ENCODE measurements at regions not wholly inside any gene's neighbourhood (a gene's known extent, or its start where the extent isn't known, plus 50 kb on each side); places are given as distances from the start of the nearest gene placed in this dataset.
"Not testable (repeated sequence)": the region's sequence is repeated elsewhere in the genome, so short reads cannot be mapped to it uniquely, and the experiment has no call there.

- not testable (repeated sequence) for H3K36me3 ChIP-seq (ENCODE audit: control insufficient read depth, low read length); H3K9me3 ChIP-seq (ENCODE audit: control insufficient read depth, insufficient read depth, low read length); H3K4me2 ChIP-seq (ENCODE audit: low read length); H3K4me1 ChIP-seq (ENCODE audit: control insufficient read depth, low read length); H4K20me1 ChIP-seq (ENCODE audit: control insufficient read depth, insufficient read depth, low read depth, low read length); H3K27ac ChIP-seq (ENCODE audit: low read depth, low read length); H3F3A ChIP-seq (ENCODE audit: control insufficient read depth, insufficient read depth); H3K4me3 ChIP-seq (ENCODE audit: low read length); H3K27me3 ChIP-seq (ENCODE audit: control insufficient read depth, low read length); H3K9me2 ChIP-seq (replicated peaks; ENCODE audit: control insufficient read depth, low read length); H3K79me2 ChIP-seq (ENCODE audit: control insufficient read depth, low read length)
Observed at GRCh38 chr21:6363591-6363990, 4157.8 kb upstream of the TPTE start.

- H3K9me2 ChIP-seq (replicated peaks; ENCODE audit: control insufficient read depth, low read length); H3K79me2 ChIP-seq (ENCODE audit: control insufficient read depth, low read length); H3K9me3 ChIP-seq (ENCODE audit: control insufficient read depth, insufficient read depth, low read length); H3K36me3 ChIP-seq (ENCODE audit: control insufficient read depth, low read length); H3K27me3 ChIP-seq (ENCODE audit: control insufficient read depth, low read length); H3F3A ChIP-seq (ENCODE audit: control insufficient read depth, insufficient read depth); H3K27ac ChIP-seq (ENCODE audit: low read depth, low read length); H3K4me1 ChIP-seq (ENCODE audit: control insufficient read depth, low read length); H4K20me1 ChIP-seq (ENCODE audit: control insufficient read depth, insufficient read depth, low read depth, low read length): not testable (repeated sequence)
- Histone ChIP-seq H3K4me3 (ENCODE audit: low read length) (peak overlapping the region; percentile 34), H3K4me2 (ENCODE audit: low read length) (peak overlapping the region; percentile 30; the same call in 1 of the 2 replicates)
Observed at GRCh38 chr21:6368824-6369223, 4152.6 kb upstream of the TPTE start.

GRCh38 chr21:6373253-6373652 lies 4148.1 kb upstream of the TPTE start:
- not testable (repeated sequence) for H3K79me2 ChIP-seq (ENCODE audit: control insufficient read depth, low read length); H3F3A ChIP-seq (ENCODE audit: control insufficient read depth, insufficient read depth); H3K27ac ChIP-seq (ENCODE audit: low read depth, low read length); H3K4me1 ChIP-seq (ENCODE audit: control insufficient read depth, low read length); H4K20me1 ChIP-seq (ENCODE audit: control insufficient read depth, insufficient read depth, low read depth, low read length); H3K27me3 ChIP-seq (ENCODE audit: control insufficient read depth, low read length); H3K36me3 ChIP-seq (ENCODE audit: control insufficient read depth, low read length); H3K9me2 ChIP-seq (replicated peaks; ENCODE audit: control insufficient read depth, low read length); H3K9me3 ChIP-seq (ENCODE audit: control insufficient read depth, insufficient read depth, low read length)
- Histone ChIP-seq H3K4me2 (ENCODE audit: low read length) (peak overlapping the region; percentile 40), H3K4me3 (ENCODE audit: low read length) (peak overlapping the region; percentile 35)

- not testable (repeated sequence) for H4K20me1 ChIP-seq (ENCODE audit: control insufficient read depth, insufficient read depth, low read depth, low read length); H3F3A ChIP-seq (ENCODE audit: control insufficient read depth, insufficient read depth); H3K9me2 ChIP-seq (replicated peaks; ENCODE audit: control insufficient read depth, low read length); H3K9me3 ChIP-seq (ENCODE audit: control insufficient read depth, insufficient read depth, low read length); H3K4me3 ChIP-seq (ENCODE audit: low read length); H3K27me3 ChIP-seq (ENCODE audit: control insufficient read depth, low read length); H3K4me2 ChIP-seq (ENCODE audit: low read length); H3K79me2 ChIP-seq (ENCODE audit: control insufficient read depth, low read length); H3K36me3 ChIP-seq (ENCODE audit: control insufficient read depth, low read length); H3K4me1 ChIP-seq (ENCODE audit: control insufficient read depth, low read length); H3K27ac ChIP-seq (ENCODE audit: low read depth, low read length)
- TF ChIP-seq CTCF (IDR thresholded peaks at IDR 0.05; ENCODE audit: low read depth, low read length, poor library complexity, severe bottlenecking), result peak; percentile 29
Observed at GRCh38 chr21:6374232-6374631, 4147.2 kb upstream of the TPTE start.

- not testable (repeated sequence) for H3K9me2 ChIP-seq (replicated peaks; ENCODE audit: control insufficient read depth, low read length); H4K20me1 ChIP-seq (ENCODE audit: control insufficient read depth, insufficient read depth, low read depth, low read length); H3K27ac ChIP-seq (ENCODE audit: low read depth, low read length); H3K9me3 ChIP-seq (ENCODE audit: control insufficient read depth, insufficient read depth, low read length); H3K79me2 ChIP-seq (ENCODE audit: control insufficient read depth, low read length); H3K36me3 ChIP-seq (ENCODE audit: control insufficient read depth, low read length); H3K4me2 ChIP-seq (ENCODE audit: low read length); H3K27me3 ChIP-seq (ENCODE audit: control insufficient read depth, low read length); H3K4me1 ChIP-seq (ENCODE audit: control insufficient read depth, low read length); H3F3A ChIP-seq (ENCODE audit: control insufficient read depth, insufficient read depth); H3K4me3 ChIP-seq (ENCODE audit: low read length)
Observed at GRCh38 chr21:6374926-6375325, 4146.5 kb upstream of the TPTE start.

- not testable (repeated sequence) for H4K20me1 ChIP-seq (ENCODE audit: control insufficient read depth, insufficient read depth, low read depth, low read length); H3K36me3 ChIP-seq (ENCODE audit: control insufficient read depth, low read length); H3K9me2 ChIP-seq (replicated peaks; ENCODE audit: control insufficient read depth, low read length); H3K27me3 ChIP-seq (ENCODE audit: control insufficient read depth, low read length); H3K27ac ChIP-seq (ENCODE audit: low read depth, low read length); H3F3A ChIP-seq (ENCODE audit: control insufficient read depth, insufficient read depth); H3K4me2 ChIP-seq (ENCODE audit: low read length); H3K4me1 ChIP-seq (ENCODE audit: control insufficient read depth, low read length); H3K9me3 ChIP-seq (ENCODE audit: control insufficient read depth, insufficient read depth, low read length); H3K4me3 ChIP-seq (ENCODE audit: low read length); H3K79me2 ChIP-seq (ENCODE audit: control insufficient read depth, low read length)
Observed at GRCh38 chr21:6375776-6376175, 4145.6 kb upstream of the TPTE start.

GRCh38 chr21:6376321-6377070 lies 4144.9 kb upstream of the TPTE start:
- H3K27ac ChIP-seq (ENCODE audit: low read depth, low read length); H3K79me2 ChIP-seq (ENCODE audit: control insufficient read depth, low read length); H3K27me3 ChIP-seq (ENCODE audit: control insufficient read depth, low read length); H3K4me1 ChIP-seq (ENCODE audit: control insufficient read depth, low read length); H3K4me3 ChIP-seq (ENCODE audit: low read length); H3K36me3 ChIP-seq (ENCODE audit: control insufficient read depth, low read length); H4K20me1 ChIP-seq (ENCODE audit: control insufficient read depth, insufficient read depth, low read depth, low read length); H3K4me2 ChIP-seq (ENCODE audit: low read length); H3K9me3 ChIP-seq (ENCODE audit: control insufficient read depth, insufficient read depth, low read length); H3F3A ChIP-seq (ENCODE audit: control insufficient read depth, insufficient read depth); H3K9me2 ChIP-seq (replicated peaks; ENCODE audit: control insufficient read depth, low read length): not testable (repeated sequence)

All from DOHH2 (cell line).